ENCODE measurements at regions not wholly inside any gene's neighbourhood (a gene's known extent, or its start where the extent isn't known, plus 50 kb on each side); places are given as distances from the start of the nearest gene placed in this dataset.

GRCh38 chr3:157637866-157638265 lies 134.7 kb upstream of the VEPH1 start:
- peaks cover 6 to 18% of the 10 kb centered on the region in 2 experiments; a peak in 4 of 5 replicates for H3K9me3 Mint-ChIP-seq
- Histone ChIP-seq H3K4me1 (ENCODE audit: insufficient read depth, low read length) (no peaks in the 10 kb centered on the region), H3K79me1 (ENCODE audit: insufficient read depth, low read depth, low read length, poor library complexity, severe bottlenecking) (no peaks in the 10 kb centered on the region), H2BK20ac (ENCODE audit: low read depth, low read length, poor library complexity, severe bottlenecking) (no peak overlapping the region), H3K23ac (ENCODE audit: insufficient read length, low read depth, low read length) (no peak overlapping the region), H2AK5ac (ENCODE audit: insufficient read length, low read length) (no peak overlapping the region), H4K8ac (replicated peaks; ENCODE audit: insufficient read length, low read depth, low read length) (no peak overlapping the region), H4K91ac (ENCODE audit: insufficient read length, low read depth, low read length) (no peak overlapping the region), H3K27me3 (ENCODE audit: insufficient read depth, low read length) (no peaks in the 10 kb centered on the region), H3K9me3 (ENCODE audit: control insufficient read depth, low read depth, low read length) (no peaks in the 10 kb centered on the region), H3K56ac (ENCODE audit: insufficient read length, low read depth, low read length) (no peak overlapping the region), H3K23me2 (ENCODE audit: insufficient read length, low read depth, low read length, poor library complexity, severe bottlenecking) (no peaks in the 10 kb centered on the region), H2BK120ac (ENCODE audit: low read depth, low read length, poor library complexity, severe bottlenecking) (no peak overlapping the region), H3K79me2 (ENCODE audit: insufficient read depth, low read length) (no peaks in the 10 kb centered on the region), H4K5ac (ENCODE audit: insufficient read length, low read depth, low read length) (no peak overlapping the region), H2BK15ac (ENCODE audit: low read depth, low read length) (no peak overlapping the region), H3K27ac (ENCODE audit: insufficient read length, low read depth, low read length) (no peak overlapping the region), H2BK12ac (ENCODE audit: insufficient read length, low read depth, low read length) (no peak overlapping the region), H2BK5ac (ENCODE audit: insufficient read length, low read length) (no peak overlapping the region), H2AFZ (ENCODE audit: low read length) (no peak overlapping the region), H3K4ac (ENCODE audit: low read depth, low read length) (no peak overlapping the region), H3K14ac (ENCODE audit: insufficient read depth, low read length) (no peak overlapping the region), H4K20me1 (ENCODE audit: control insufficient read depth, insufficient read depth, insufficient read length) (no peaks in the 10 kb centered on the region), H3K9ac (ENCODE audit: extremely low read depth, insufficient read length, low read length) (no peak overlapping the region), H3K18ac (ENCODE audit: insufficient read length, low read depth, low read length) (no peak overlapping the region), H3T11ph (ENCODE audit: low read length) (no peak overlapping the region), H3K4me2 (ENCODE audit: insufficient read depth, insufficient read length, low read length) (no peak overlapping the region)
- no CpG with 5 or more reads among the region's 1 CpG for WGBS (ENCODE audit: extremely low coverage, insufficient read length, low lambda C conversion rate)
- no peak overlapping the region for H3K27ac Mint-ChIP-seq
- H3K36me3 Mint-ChIP-seq (ENCODE audit: insufficient read depth in 1 of 3, low read depth in 3 of 3): peaks cover 0 to 8% (median 0%) of the 10 kb centered on the region in 3 experiments; a peak in 3 of 7 replicates
- no peak overlapping the region for H3K4me3 Mint-ChIP-seq
- no peaks in the 10 kb centered on the region; the same call in 1 of the 2 replicates for H3K27me3 Mint-ChIP-seq (ENCODE audit: low read depth)
- DNase-seq: no peak
- no peaks in the 10 kb centered on the region for H3K4me1 Mint-ChIP-seq
- TF ChIP-seq CTCF (conservative IDR thresholded peaks at IDR 0.05): no peak

All from H9 (cell line).